SK-N-SH (cell line): ENCODE measurements at regions not wholly inside any gene's neighbourhood (a gene's known extent, or its start where the extent isn't known, plus 50 kb on each side); places are given as distances from the start of the nearest gene placed in this dataset.

Source experiments
- EZH2phosphoT487 ChIP-seq: fragments of 200-600 bp; sonication (generic); IDR thresholded peaks from 2 replicates; pipeline ENCODE4 v1.6.1; 2017; ENCODE audit warnings: low read depth, mixed run types, mild to moderate bottlenecking, antibody characterized with exemption, moderate library complexity, borderline replicate concordance
- JUND ChIP-seq: IDR thresholded peaks from 2 replicates; pipeline ENCODE4 v1.4.0; 2012
- POLR2AphosphoS5 ChIP-seq: IDR thresholded peaks from 2 replicates; pipeline ENCODE4 v1.6.1; 2012; ENCODE audit warnings: low read depth, low read length
- RCOR1 ChIP-seq: fragments of 150-350 bp; IDR thresholded peaks from 2 replicates; pipeline ENCODE4 v1.6.1; 2017; ENCODE audit warnings: antibody characterized with exemption, low read length
- TAF1 ChIP-seq: IDR thresholded peaks from 2 replicates; pipeline ENCODE4 v1.6.1; 2012; ENCODE audit warnings: low read depth, mild to moderate bottlenecking, low read length, moderate library complexity, borderline replicate concordance
- TEAD4 ChIP-seq: IDR thresholded peaks from 2 replicates; pipeline ENCODE4 v1.4.0; 2012; ENCODE audit warnings: mild to moderate bottlenecking, borderline replicate concordance; ENCODE audit not compliant: insufficient read depth
- TF ChIP-seq, protein P1 (sequence below): fragments of 200-600 bp; sonication (generic); IDR thresholded peaks from 2 replicates; pipeline ENCODE4 v1.6.1; 2017; ENCODE audit warnings: antibody characterized with exemption, mild to moderate bottlenecking, moderate library complexity
- TF ChIP-seq, protein P2 (sequence below): IDR thresholded peaks from 2 replicates; pipeline ENCODE4 v1.4.0; 2012; ENCODE audit warnings: low read depth, borderline replicate concordance
- TF ChIP-seq, protein P3 (sequence below): IDR thresholded peaks from 2 replicates; pipeline ENCODE4 v1.4.0; 2012; ENCODE audit warnings: low read depth, borderline replicate concordance
- TF ChIP-seq, protein P4 (sequence below): IDR thresholded peaks from 2 replicates; pipeline ENCODE4 v1.4.0; 2012; ENCODE audit warnings: low read depth
- TF ChIP-seq, protein P5 (sequence below): IDR thresholded peaks from 2 replicates; pipeline ENCODE4 v1.6.1; 2012; ENCODE audit warnings: mild to moderate bottlenecking, low read depth, low read length, moderate library complexity
- TF ChIP-seq, protein P6 (sequence below): fragments of 150-350 bp; IDR thresholded peaks from 2 replicates; pipeline ENCODE4 v1.6.1; 2017; ENCODE audit warnings: antibody characterized with exemption, low read length, low read depth, borderline replicate concordance

DNA sequence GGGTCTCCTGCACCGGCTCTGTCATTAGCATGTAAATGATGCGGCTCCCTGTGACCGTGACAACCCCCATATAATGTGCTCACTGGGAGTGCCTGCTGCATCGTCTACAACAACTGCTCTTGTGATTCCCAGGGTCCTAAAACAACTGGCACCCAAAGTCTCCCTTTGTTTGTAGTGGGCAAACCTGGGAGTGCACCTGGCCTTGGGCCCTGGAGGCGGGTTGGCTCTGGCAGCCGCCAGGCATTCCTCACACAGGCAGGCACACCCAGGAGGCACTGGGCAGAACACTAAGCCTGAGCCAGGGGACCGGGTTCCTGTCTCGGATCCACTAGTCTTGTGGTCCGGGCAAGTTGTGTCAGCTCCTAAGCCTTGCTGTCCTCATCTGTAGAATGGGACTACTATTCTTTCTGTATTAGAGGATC lies 115.5 kb upstream of the GPR26 start:
- TF ChIP-seq EZH2phosphoT487, result no peak
- no peak for TF ChIP-seq TAF1
- TF ChIP-seq, protein P1, sequence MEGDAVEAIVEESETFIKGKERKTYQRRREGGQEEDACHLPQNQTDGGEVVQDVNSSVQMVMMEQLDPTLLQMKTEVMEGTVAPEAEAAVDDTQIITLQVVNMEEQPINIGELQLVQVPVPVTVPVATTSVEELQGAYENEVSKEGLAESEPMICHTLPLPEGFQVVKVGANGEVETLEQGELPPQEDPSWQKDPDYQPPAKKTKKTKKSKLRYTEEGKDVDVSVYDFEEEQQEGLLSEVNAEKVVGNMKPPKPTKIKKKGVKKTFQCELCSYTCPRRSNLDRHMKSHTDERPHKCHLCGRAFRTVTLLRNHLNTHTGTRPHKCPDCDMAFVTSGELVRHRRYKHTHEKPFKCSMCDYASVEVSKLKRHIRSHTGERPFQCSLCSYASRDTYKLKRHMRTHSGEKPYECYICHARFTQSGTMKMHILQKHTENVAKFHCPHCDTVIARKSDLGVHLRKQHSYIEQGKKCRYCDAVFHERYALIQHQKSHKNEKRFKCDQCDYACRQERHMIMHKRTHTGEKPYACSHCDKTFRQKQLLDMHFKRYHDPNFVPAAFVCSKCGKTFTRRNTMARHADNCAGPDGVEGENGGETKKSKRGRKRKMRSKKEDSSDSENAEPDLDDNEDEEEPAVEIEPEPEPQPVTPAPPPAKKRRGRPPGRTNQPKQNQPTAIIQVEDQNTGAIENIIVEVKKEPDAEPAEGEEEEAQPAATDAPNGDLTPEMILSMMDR, result no peak
- no peak for TF ChIP-seq POLR2AphosphoS5
- TF ChIP-seq, protein P2, sequence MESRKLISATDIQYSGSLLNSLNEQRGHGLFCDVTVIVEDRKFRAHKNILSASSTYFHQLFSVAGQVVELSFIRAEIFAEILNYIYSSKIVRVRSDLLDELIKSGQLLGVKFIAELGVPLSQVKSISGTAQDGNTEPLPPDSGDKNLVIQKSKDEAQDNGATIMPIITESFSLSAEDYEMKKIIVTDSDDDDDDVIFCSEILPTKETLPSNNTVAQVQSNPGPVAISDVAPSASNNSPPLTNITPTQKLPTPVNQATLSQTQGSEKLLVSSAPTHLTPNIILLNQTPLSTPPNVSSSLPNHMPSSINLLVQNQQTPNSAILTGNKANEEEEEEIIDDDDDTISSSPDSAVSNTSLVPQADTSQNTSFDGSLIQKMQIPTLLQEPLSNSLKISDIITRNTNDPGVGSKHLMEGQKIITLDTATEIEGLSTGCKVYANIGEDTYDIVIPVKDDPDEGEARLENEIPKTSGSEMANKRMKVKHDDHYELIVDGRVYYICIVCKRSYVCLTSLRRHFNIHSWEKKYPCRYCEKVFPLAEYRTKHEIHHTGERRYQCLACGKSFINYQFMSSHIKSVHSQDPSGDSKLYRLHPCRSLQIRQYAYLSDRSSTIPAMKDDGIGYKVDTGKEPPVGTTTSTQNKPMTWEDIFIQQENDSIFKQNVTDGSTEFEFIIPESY, result no peak
- TF ChIP-seq, protein P3, sequence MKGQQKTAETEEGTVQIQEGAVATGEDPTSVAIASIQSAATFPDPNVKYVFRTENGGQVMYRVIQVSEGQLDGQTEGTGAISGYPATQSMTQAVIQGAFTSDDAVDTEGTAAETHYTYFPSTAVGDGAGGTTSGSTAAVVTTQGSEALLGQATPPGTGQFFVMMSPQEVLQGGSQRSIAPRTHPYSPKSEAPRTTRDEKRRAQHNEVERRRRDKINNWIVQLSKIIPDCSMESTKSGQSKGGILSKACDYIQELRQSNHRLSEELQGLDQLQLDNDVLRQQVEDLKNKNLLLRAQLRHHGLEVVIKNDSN, result no peak
- no peak for TF ChIP-seq TEAD4
- TF ChIP-seq, protein P4, sequence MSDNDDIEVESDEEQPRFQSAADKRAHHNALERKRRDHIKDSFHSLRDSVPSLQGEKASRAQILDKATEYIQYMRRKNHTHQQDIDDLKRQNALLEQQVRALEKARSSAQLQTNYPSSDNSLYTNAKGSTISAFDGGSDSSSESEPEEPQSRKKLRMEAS, result no peak
- TF ChIP-seq RCOR1, result no peak
- TF ChIP-seq JUND, result no peak
- TF ChIP-seq, protein P5, sequence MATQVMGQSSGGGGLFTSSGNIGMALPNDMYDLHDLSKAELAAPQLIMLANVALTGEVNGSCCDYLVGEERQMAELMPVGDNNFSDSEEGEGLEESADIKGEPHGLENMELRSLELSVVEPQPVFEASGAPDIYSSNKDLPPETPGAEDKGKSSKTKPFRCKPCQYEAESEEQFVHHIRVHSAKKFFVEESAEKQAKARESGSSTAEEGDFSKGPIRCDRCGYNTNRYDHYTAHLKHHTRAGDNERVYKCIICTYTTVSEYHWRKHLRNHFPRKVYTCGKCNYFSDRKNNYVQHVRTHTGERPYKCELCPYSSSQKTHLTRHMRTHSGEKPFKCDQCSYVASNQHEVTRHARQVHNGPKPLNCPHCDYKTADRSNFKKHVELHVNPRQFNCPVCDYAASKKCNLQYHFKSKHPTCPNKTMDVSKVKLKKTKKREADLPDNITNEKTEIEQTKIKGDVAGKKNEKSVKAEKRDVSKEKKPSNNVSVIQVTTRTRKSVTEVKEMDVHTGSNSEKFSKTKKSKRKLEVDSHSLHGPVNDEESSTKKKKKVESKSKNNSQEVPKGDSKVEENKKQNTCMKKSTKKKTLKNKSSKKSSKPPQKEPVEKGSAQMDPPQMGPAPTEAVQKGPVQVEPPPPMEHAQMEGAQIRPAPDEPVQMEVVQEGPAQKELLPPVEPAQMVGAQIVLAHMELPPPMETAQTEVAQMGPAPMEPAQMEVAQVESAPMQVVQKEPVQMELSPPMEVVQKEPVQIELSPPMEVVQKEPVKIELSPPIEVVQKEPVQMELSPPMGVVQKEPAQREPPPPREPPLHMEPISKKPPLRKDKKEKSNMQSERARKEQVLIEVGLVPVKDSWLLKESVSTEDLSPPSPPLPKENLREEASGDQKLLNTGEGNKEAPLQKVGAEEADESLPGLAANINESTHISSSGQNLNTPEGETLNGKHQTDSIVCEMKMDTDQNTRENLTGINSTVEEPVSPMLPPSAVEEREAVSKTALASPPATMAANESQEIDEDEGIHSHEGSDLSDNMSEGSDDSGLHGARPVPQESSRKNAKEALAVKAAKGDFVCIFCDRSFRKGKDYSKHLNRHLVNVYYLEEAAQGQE, result no peak
- TF ChIP-seq, protein P6, sequence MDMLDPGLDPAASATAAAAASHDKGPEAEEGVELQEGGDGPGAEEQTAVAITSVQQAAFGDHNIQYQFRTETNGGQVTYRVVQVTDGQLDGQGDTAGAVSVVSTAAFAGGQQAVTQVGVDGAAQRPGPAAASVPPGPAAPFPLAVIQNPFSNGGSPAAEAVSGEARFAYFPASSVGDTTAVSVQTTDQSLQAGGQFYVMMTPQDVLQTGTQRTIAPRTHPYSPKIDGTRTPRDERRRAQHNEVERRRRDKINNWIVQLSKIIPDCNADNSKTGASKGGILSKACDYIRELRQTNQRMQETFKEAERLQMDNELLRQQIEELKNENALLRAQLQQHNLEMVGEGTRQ, result no peak
